Fibroblast of mammary gland (primary cell): ENCODE measurements at regions not wholly inside any gene's neighbourhood (a gene's known extent, or its start where the extent isn't known, plus 50 kb on each side); places are given as distances from the start of the nearest gene placed in this dataset.

ENCODE experiments used
- DNase-seq: peaks from one replicate; pipeline ENCODE4 v3.0.0-alpha.2; 2010; ENCODE audit warnings: low read depth
- H3K4me3 ChIP-seq: 2 replicates; pipeline ENCODE4 v1.5.1; 2011; ENCODE audit warnings: low read depth, mild to moderate bottlenecking, low read length, moderate library complexity; ENCODE audit not compliant: control insufficient read depth
- TF ChIP-seq, protein P1 (sequence below): conservative IDR thresholded peaks from 2 replicates; pipeline ENCODE4 v1.5.1; 2011; ENCODE audit warnings: low read depth, low read length, inconsistent platforms; ENCODE audit not compliant: control insufficient read depth, insufficient read depth

GRCh38 chr13:77480066-77480465 lies 55.4 kb upstream of the SCEL start:
- no peak overlapping the region for H3K4me3 ChIP-seq
- TF ChIP-seq, protein P1, sequence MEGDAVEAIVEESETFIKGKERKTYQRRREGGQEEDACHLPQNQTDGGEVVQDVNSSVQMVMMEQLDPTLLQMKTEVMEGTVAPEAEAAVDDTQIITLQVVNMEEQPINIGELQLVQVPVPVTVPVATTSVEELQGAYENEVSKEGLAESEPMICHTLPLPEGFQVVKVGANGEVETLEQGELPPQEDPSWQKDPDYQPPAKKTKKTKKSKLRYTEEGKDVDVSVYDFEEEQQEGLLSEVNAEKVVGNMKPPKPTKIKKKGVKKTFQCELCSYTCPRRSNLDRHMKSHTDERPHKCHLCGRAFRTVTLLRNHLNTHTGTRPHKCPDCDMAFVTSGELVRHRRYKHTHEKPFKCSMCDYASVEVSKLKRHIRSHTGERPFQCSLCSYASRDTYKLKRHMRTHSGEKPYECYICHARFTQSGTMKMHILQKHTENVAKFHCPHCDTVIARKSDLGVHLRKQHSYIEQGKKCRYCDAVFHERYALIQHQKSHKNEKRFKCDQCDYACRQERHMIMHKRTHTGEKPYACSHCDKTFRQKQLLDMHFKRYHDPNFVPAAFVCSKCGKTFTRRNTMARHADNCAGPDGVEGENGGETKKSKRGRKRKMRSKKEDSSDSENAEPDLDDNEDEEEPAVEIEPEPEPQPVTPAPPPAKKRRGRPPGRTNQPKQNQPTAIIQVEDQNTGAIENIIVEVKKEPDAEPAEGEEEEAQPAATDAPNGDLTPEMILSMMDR, result no peak
- DNase-seq, result peak; percentile 8

DNA sequence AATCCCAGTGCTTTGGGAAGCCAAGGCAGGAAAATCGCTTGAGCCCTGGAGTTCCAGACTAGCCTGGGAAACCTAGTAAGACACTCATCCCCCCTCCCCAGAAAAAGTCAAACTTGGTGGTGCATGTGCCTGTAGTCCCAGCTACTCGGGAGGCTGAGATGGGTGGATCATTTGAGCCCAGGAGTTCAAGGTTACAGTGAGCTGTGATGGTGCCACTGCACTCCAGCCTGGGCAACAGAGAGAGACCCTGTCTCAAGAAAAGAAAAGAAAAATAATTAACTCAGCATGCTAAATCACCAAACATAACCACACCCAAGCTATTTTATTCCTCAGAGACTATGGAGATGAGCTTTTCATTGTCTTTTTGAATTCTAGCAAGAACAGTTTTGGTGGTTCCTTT lies 56.2 kb upstream of the SCEL start:
- no peak for DNase-seq
- H3K4me3 ChIP-seq, result no peak overlapping the region
- TF ChIP-seq, protein P1, result no peak

- DNase-seq, result peak; percentile 15
- no peak overlapping the region for H3K4me3 ChIP-seq
- TF ChIP-seq, protein P1, result no peak
Measured at GRCh38 chr13:77477299-77477848, 58.1 kb upstream of the SCEL start.

DNA sequence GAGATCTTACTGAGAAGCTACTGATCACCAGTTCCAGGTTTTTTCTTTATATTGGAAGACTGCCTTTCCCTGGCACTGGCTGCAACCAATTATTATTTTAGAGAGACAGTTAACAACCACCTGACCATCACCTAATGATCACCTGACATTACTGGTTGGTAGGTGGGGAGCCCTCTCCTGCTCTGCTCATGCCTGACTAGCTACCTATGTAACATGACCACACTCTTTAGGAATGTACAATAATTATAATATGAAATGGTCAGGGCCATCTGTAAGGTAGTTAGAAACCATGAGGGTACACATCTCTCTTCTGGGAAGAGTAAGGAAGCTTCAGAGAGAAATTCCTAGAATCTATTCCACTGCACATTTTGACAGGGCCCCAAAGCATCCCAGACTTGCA lies 59.0 kb upstream of the SCEL start:
- no peak for DNase-seq
- H3K4me3 ChIP-seq, result no peak overlapping the region
- TF ChIP-seq, protein P1, result no peak

DNA sequence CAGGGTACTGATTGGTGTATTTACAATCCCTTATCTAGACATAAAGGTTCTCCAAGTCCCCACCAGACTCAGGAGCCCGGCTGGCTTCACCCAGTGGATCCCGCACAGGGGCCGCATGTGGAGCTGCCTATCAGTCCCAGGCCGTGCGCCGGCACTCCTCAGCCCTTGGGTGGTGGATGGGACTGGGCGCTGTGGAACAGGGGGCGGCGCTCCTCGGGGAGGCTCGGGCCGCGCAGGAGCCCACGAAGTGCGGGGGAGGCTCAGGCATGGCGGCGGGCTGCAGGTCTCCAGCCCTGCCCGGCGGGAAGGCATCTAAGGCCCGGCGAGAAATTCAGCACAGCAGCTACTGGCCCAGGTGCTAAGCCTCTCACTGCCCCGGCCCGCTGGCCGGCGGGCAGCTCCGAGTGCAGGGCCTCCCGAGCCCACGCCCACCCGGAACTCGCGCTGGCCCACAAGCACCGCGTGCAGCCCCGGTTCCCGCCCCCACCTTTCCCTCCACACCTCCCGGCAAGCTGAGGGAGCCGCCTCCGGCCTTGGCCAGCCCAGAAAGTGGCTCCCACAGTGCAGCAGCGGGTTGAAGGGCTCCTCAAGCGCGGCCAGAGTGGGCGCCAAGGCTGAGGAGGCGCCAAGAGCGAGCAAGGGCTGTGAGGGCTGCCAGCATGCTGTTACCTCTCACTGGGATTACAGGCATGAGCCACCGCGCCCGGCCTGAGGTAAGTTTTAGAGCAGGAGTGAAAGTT lies 60.0 kb upstream of the SCEL start:
- DNase-seq, result no peak
- TF ChIP-seq, protein P1, result no peak
- H3K4me3 ChIP-seq, result no peak overlapping the region

- no peak for DNase-seq
- TF ChIP-seq, protein P1, result no peak
- H3K4me3 ChIP-seq, result no peak overlapping the region
Measured at GRCh38 chr13:77470986-77471385, 64.5 kb upstream of the SCEL start.
